ENCODE measurements at regions not wholly inside any gene's neighbourhood (a gene's known extent, or its start where the extent isn't known, plus 50 kb on each side); places are given as distances from the start of the nearest gene placed in this dataset.
"Not testable (repeated sequence)": the region's sequence is repeated elsewhere in the genome, so short reads cannot be mapped to it uniquely, and the experiment has no call there.

- no peak for DNase-seq
Measured at GRCh38 chr16:29156511-29156910, 171.7 kb downstream of the LAT start.

DNA sequence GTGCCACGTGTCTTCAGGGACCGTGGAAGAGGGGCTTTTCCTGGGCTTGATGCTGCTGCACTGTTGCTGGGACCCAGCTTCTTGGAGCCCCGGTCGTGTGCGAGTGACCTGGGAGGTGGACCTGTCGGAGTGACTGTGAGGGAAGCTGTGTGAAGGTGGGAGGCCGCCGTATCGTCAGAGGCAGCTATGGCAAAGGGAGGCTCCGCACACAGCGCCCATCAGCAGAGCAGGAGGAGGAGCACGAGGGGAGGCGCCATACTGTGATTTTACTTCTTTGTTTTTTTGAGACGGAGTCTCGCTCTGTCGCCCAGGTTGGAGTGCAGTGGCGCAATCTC is 171.0 kb downstream of the LAT start:
- DNase-seq = not testable (repeated sequence)

- DNase-seq = not testable (repeated sequence)
Measured at GRCh38 chr16:29155131-29155865, 170.4 kb downstream of the LAT start.

- DNase-seq = peak; percentile 53
Measured at GRCh38 chr16:29154676-29155121, 169.8 kb downstream of the LAT start.

- DNase-seq = no peak
Measured at GRCh38 chr16:29154088-29154487, 169.2 kb downstream of the LAT start.

DNA sequence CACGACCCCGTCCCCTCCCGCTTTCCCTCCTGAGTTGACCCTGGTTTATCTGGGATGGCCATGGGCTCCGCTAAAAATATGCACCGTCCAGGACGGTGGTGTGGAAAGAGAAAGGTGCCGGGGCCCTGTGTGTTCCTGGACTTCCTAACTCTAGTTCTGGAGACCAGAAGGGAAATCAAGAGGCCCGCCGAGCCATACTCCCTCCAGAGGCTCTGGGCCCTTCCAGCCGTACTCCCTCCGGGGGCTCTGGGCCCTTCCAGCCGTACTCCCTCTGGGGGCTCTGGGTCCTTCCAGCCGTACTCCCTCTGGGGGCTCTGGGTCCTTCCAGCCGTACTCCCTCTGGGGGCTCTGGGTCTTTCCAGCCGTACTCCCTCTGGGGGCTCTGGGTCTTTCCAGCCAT is 168.5 kb downstream of the LAT start:
- not testable (repeated sequence) for DNase-seq

GRCh38 chr16:29152544-29153031 is 167.7 kb downstream of the LAT start:
- not testable (repeated sequence) for DNase-seq

DNA sequence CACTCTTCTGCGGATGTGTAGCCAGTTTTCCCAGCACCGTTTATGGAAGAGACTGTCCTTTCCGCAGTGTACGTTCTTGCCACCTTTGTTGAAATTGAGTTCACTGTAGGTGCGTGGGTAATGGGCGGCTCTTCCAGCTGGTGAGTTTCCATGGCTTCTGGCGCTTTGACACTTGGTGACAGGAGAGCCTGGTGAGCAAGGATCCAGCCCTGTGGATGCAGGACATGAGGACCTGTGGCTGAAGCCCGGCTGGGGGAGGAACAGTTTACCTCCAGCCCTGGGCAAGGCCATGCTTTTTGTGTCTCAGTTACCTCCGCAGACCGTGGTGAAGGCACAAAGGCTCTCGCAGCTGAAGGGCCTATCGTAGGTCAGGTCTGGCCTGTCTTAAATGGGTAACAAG is 166.5 kb downstream of the LAT start:
- no peak for DNase-seq

- DNase-seq = not testable (repeated sequence)
Measured at GRCh38 chr16:29149912-29150311, 165.1 kb downstream of the LAT start.

DNA sequence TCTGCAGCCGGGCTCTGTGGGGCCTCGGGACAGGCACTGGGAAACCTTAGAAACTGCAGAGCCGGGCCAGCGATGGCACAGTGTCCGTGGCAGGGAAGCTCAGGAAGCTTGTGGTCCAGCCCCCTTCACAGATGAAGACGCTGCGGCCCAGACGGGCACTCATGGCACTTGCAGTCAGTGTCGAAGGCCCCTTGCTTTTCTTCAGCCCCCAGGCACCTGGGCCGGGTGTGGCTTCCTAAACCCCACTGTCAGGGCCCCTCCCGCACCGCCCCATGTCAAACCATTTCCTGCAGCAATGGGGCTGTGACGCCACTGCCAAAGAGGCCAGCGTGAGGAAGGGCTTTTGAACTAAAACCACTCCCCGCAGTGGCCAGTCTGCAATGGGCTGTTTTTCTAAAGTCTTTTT is 164.0 kb downstream of the LAT start:
- peak; percentile 42 for DNase-seq

DNA sequence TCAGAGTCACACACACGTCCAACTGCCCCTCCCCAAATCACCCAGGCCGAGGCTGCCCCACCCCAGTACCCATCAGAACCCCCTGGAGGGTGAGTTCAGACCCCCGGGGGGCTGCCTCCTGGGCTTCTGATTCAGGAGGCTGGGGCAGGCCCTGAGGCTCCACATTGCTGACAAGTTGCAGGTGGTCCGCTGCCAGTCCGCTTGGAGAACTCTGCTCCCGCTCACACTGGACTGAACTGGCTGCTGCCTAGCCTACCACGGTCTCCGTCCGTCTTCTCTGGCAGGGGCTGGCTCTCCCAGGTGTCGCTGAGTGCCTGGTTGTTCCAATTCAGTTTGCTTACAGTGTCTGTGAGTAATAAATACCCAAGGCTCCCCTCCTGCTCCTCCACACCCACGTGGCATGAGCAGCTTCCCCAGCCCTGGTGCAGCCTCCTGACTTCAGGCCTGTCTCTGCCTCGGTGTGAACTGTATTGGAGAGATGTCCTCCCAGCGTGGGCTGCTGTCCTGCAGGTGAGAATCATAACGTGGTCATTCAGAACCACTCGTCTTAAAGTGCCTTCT is 163.4 kb downstream of the LAT start:
- DNase-seq = peak; percentile 32

DNA sequence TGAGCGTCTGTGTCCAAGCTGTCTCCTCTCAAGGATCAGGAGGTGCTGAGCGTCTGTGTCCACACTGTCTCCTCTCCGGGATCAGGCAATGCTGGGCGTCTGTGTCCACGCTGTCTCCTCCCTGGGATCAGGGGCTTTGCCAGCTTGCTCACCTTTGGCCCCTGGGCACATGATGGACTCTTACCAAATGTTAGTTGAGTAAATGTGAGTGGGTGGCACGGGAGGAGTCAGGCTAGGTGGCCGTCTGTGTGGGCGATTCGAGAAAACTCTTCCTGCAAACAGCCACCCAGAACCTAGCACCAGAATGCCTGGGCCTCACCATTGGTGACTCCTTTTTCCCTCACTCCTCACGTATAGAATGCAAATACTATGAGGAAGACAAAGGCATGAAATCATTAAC is 162.9 kb downstream of the LAT start:
- DNase-seq = peak; percentile 20

DNA sequence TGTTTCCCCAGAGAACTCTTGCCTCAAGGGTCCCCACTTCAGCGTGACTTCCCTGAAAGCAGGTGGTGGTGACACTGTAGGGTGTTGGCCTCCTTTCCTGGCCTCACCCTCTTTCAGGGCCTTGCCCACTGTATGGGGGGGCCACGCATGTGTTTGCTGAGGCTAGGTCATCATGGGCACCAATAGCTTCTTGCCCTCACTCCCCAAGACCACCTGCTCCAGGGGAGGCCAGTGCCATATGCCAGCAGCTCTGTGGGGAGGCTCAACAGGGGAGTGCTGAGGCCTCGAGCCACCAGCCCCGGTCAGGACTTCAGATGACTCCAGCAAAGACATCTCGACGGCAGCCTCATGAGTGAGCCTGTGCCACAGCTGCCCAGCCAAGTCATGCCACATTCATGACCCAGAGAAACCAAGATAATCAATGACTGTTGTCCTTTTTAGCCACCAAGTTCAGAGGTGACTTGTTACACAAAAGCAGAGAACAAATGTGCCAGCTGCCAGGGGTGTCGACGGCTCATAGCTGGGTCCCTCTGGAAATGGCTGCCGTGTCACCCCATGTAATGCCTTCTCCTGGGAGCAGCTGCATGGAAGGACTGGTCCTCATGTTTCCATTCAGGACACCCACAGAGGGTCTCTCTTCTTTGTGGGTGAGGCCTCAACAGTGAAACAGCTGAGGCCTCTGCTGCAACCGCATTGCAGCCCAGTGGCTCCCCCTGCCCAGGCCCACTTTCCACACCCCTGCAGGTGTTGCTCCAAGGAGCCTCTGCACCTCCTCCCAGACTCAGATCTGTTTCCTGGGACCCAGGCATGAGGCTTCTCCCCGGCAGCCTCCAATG is 162.2 kb downstream of the LAT start:
- DNase-seq = peak; percentile 30

GRCh38 chr16:29146266-29146665 is 161.4 kb downstream of the LAT start:
- DNase-seq = peak; percentile 25

- DNase-seq = not testable (repeated sequence)
Measured at GRCh38 chr16:29145486-29146225, 160.8 kb downstream of the LAT start.

GRCh38 chr16:29145086-29145485 is 160.2 kb downstream of the LAT start:
- not testable (repeated sequence) for DNase-seq

- not testable (repeated sequence) for DNase-seq
Measured at GRCh38 chr16:29144669-29145062, 159.8 kb downstream of the LAT start.

DNA sequence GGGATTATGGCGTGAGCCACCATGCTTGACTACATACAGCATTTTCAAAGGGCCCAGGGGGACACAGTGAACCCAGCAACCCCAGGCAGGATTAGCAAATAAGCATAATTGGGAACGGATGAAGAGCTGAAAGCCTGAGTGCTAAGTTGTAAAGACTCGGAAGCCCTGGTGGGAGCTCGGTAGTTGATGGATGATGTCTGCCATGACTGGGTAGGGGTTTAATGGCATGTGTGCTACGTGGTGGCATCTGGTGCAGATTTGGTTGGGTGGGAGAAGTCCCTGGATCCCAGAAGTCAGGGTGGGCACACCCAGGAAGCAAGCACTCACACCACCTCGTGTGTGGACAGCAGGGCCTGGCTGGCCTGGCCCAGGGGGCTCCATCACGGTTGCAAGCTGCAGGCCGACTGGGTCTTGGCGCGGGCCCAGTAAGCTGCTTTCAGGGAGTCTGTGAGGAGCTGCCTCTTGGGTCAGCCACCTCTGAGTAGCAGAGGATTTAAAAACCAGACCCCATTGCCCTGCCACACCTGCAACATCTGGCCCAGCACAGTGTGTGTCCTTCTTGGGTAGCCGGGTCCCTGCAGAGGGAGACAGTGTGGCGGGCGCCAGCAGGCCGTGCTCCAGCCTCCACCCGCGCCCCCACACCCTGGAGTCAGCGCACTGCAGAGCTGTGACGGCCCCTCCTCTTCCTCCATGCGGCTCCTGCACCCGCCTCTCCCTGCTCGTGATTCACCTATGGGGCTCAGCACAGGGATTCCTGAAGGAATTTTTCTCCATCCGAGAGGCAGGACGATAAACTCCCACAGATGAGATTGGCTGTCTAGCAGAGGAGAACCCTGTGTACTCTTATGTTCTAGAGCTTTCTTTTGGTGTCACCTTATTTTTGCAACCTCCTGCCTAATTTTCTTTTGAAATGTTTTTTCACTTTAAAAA is 159.2 kb downstream of the LAT start:
- not testable (repeated sequence) for DNase-seq

DNA sequence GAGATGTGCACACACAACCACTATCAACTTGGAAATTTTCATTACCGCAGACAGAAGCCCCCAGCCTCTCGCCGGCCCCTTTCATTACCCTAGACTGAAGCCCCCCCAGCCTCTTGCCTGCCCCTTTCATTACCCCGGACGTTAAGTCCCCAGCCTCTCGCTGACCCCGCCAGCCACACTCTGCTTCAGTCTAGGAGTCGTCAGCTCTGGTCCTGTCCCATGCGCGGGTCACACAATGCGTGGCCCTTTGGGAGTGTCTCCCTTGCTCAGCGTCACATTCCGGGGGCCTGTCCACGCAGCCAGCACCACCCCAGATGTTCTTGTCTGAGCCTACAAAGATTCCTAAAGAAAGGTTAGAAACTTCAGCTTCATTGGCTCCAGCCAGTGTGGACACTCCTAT is 157.7 kb downstream of the LAT start:
- DNase-seq = not testable (repeated sequence)

- DNase-seq = no peak
Measured at GRCh38 chr16:29141586-29142324, 156.9 kb downstream of the LAT start.

DNA sequence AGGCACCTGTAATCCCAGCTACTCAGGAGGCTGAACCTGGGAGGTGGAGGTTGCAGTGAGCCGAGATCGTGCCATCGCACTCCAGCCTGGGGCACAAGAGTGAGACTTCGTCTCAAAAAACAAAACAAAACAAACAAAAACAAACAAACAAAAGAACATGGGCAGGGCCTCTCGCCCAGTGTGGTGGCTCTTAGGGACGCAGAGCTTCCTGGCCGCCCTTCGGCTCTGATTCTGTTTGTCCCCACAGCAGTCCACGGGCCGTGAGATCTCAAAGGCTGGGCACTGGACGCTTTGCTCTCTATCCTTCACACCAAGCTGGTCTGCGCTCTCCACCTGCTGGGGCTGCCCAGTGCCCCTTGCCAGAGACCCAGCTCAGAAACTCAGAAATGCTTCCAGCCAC is 156.3 kb downstream of the LAT start:
- not testable (repeated sequence) for DNase-seq
